Activated naive CD4-positive, alpha-beta T cell treated with anti-CD3 and anti-CD28 coated beads, Interleukin-2, amount 10 ng/mL, durations not matched to agents 7 days and 5 days (primary cell): ENCODE measurements at regions not wholly inside any gene's neighbourhood (a gene's known extent, or its start where the extent isn't known, plus 50 kb on each side); places are given as distances from the start of the nearest gene placed in this dataset.
A peak's percentile ranks its signal among the peaks of the same experiment; 100 is the strongest.

Source experiments
- CTCF ChIA-PET: fragments of 350-600 bp; sonication (Branson Sonifier 250); formaldehyde crosslinking; loops from one replicate; lab custom pipeline; 2021; ENCODE audit warnings: antibody characterized with exemption; lab: Charles Lee
- DNase-seq: peaks from one replicate; pipeline ENCODE4 v3.0.0-alpha.2; 2020
- H3K27ac Mint-ChIP-seq: one replicate; pipeline ENCODE4 v1.8.0; 2021; ENCODE audit warnings: mild to moderate bottlenecking, moderate library complexity, mixed read lengths
- H3K27me3 Mint-ChIP-seq: one replicate; pipeline ENCODE4 v1.8.0; 2021; ENCODE audit warnings: mild to moderate bottlenecking, mixed read lengths
- H3K36me3 Mint-ChIP-seq: one replicate; pipeline ENCODE4 v1.8.0; 2021; ENCODE audit warnings: mixed read lengths
- H3K4me1 Mint-ChIP-seq: one replicate; pipeline ENCODE4 v1.8.0; 2021; ENCODE audit warnings: mixed read lengths
- H3K4me3 Mint-ChIP-seq: one replicate; pipeline ENCODE4 v1.8.0; 2021; ENCODE audit warnings: mild to moderate bottlenecking, moderate library complexity, mixed read lengths
- H3K9me3 Mint-ChIP-seq: one replicate; pipeline ENCODE4 v1.8.0; 2021; ENCODE audit warnings: mixed read lengths

GRCh38 chr5:54612711-54613110 lies 95.2 kb downstream of the SNX18 start:
- H3K27ac Mint-ChIP-seq, result no peak overlapping the region
- peaks cover 17% of the 10 kb centered on the region for H3K36me3 Mint-ChIP-seq
- peaks cover 6% of the 10 kb centered on the region for H3K27me3 Mint-ChIP-seq
- no peak overlapping the region for H3K4me3 Mint-ChIP-seq
- DNase-seq, result no peak
- CTCF ChIA-PET, result interaction anchor here (1.4 kb wide), 1 partner anchor 94 kb away, joined by 4 read pairs; no protein-coding TSS in a partner anchor
- H3K4me1 Mint-ChIP-seq, result peaks cover 42% of the 10 kb centered on the region
- peaks cover 23% of the 10 kb centered on the region for H3K9me3 Mint-ChIP-seq

- peaks cover 27% of the 10 kb centered on the region for H3K9me3 Mint-ChIP-seq
- H3K36me3 Mint-ChIP-seq, result peaks cover 18% of the 10 kb centered on the region
- H3K4me1 Mint-ChIP-seq, result peaks cover 36% of the 10 kb centered on the region
- peak overlapping the region; percentile 94 for H3K27ac Mint-ChIP-seq
- H3K4me3 Mint-ChIP-seq, result no peak overlapping the region
- CTCF ChIA-PET, result interaction anchor here (1.0 to 1.9 kb wide), 4 partner anchors 93 to 233 kb away, joined by 4 to 14 read pairs (median 5); no protein-coding TSS in a partner anchor
- no peak for DNase-seq
- H3K27me3 Mint-ChIP-seq, result peaks cover 4% of the 10 kb centered on the region
Observed at GRCh38 chr5:54611290-54611951, 93.9 kb downstream of the SNX18 start.

- CTCF ChIA-PET, result interaction anchor here (0.9 to 1.9 kb wide), 5 partner anchors 61 to 258 kb away, joined by 3 to 14 read pairs (median 4); partner anchors contain the start of gene SNX18
- DNase-seq, result peak; percentile 60
Observed at GRCh38 chr5:54610197-54610944, 92.8 kb downstream of the SNX18 start.

GRCh38 chr5:54608423-54609085 lies 91.0 kb downstream of the SNX18 start:
- H3K27me3 Mint-ChIP-seq, result peaks cover 4% of the 10 kb centered on the region
- peak overlapping the region; percentile 51 for H3K27ac Mint-ChIP-seq
- no peak for DNase-seq
- H3K9me3 Mint-ChIP-seq, result peaks cover 27% of the 10 kb centered on the region
- CTCF ChIA-PET, result no interaction called here
- H3K4me3 Mint-ChIP-seq, result no peak overlapping the region
- H3K36me3 Mint-ChIP-seq, result peaks cover 16% of the 10 kb centered on the region
- H3K4me1 Mint-ChIP-seq, result peaks cover 34% of the 10 kb centered on the region

More at GRCh38 chr5:54610197-54610944, 92.8 kb downstream of the SNX18 start:
- H3K27me3 Mint-ChIP-seq, result peaks cover 4% of the 10 kb centered on the region
- H3K4me3 Mint-ChIP-seq, result peak overlapping the region; percentile 45
- peaks cover 29% of the 10 kb centered on the region for H3K9me3 Mint-ChIP-seq
- peak overlapping the region; percentile 94 for H3K27ac Mint-ChIP-seq
- H3K36me3 Mint-ChIP-seq, result peaks cover 18% of the 10 kb centered on the region
- H3K4me1 Mint-ChIP-seq, result peaks cover 35% of the 10 kb centered on the region

GRCh38 chr5:54607006-54607405 lies 89.4 kb downstream of the SNX18 start:
- no peak for DNase-seq
- H3K9me3 Mint-ChIP-seq, result peaks cover 26% of the 10 kb centered on the region
- peaks cover 5% of the 10 kb centered on the region for H3K27me3 Mint-ChIP-seq
- peaks cover 27% of the 10 kb centered on the region for H3K4me1 Mint-ChIP-seq
- H3K27ac Mint-ChIP-seq, result no peak overlapping the region
- H3K36me3 Mint-ChIP-seq, result peaks cover 16% of the 10 kb centered on the region
- CTCF ChIA-PET, result interaction anchor here (0.7 kb wide), 1 partner anchor 57 kb away, joined by 3 read pairs; no protein-coding TSS in a partner anchor
- no peak overlapping the region for H3K4me3 Mint-ChIP-seq

- no peak overlapping the region for H3K27ac Mint-ChIP-seq
- no peaks in the 10 kb centered on the region for H3K4me1 Mint-ChIP-seq
- peaks cover 16% of the 10 kb centered on the region for H3K9me3 Mint-ChIP-seq
- peaks cover 20% of the 10 kb centered on the region for H3K27me3 Mint-ChIP-seq
- peaks cover 12% of the 10 kb centered on the region for H3K36me3 Mint-ChIP-seq
- CTCF ChIA-PET, result no interaction called here
- DNase-seq, result no peak
- H3K4me3 Mint-ChIP-seq, result no peak overlapping the region
Observed at GRCh38 chr5:54603372-54603771, 85.8 kb downstream of the SNX18 start.

- Mint-ChIP-seq H3K36me3 (peaks cover 16% of the 10 kb centered on the region), H3K4me3 (no peak overlapping the region), H3K4me1 (no peaks in the 10 kb centered on the region), H3K9me3 (peaks cover 24% of the 10 kb centered on the region), H3K27ac (no peak overlapping the region), H3K27me3 (peaks cover 23% of the 10 kb centered on the region)
- CTCF ChIA-PET, result no interaction called here
- DNase-seq, result no peak
Observed at GRCh38 chr5:54602475-54602874, 84.9 kb downstream of the SNX18 start.

- peaks cover 20% of the 10 kb centered on the region for H3K36me3 Mint-ChIP-seq
- no peak overlapping the region for H3K4me3 Mint-ChIP-seq
- H3K27ac Mint-ChIP-seq, result no peak overlapping the region
- DNase-seq, result no peak
- H3K4me1 Mint-ChIP-seq, result no peaks in the 10 kb centered on the region
- peaks cover 31% of the 10 kb centered on the region for H3K9me3 Mint-ChIP-seq
- CTCF ChIA-PET, result no interaction called here
- peaks cover 29% of the 10 kb centered on the region for H3K27me3 Mint-ChIP-seq
Observed at GRCh38 chr5:54601411-54602230, 84.1 kb downstream of the SNX18 start.
